GM19099 (cell line): ENCODE measurements at regions not wholly inside any gene's neighbourhood (a gene's known extent, or its start where the extent isn't known, plus 50 kb on each side); places are given as distances from the start of the nearest gene placed in this dataset.

Experiments used
- POLR2A ChIP-seq: IDR thresholded peaks from 3 replicates; pipeline ENCODE4 v1.6.1; 2011; ENCODE audit warnings: low read depth; ENCODE audit not compliant: insufficient read length; ENCODE audit errors: extremely low read depth

DNA sequence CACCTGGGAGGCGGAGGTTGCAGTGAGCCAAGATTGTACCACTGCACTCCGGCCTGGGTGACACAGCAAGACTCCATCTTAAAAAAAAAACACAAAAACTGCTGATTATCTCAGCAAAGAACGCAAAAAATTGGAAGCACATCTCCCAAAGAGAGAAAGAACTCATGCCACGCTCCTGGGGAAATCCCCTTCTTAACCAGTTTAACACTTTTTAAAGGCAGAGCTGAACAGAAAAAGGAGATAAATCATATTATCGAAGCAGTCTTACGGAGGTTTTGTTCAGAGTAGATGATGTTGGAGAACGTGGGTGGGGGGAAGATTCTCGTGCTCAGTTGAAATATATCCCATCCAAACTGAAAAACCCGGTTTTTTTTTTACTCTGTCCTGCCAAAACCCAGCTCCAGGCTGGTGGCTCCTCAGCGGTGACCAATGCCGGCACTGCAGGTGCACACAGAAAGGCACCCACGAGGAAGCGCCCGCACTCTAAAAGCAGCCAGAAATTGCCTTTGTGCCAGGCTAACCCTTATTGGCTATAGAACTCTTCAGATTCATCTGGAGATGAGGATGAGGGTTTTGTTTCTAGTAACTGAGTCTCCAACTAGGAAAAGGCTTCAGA lies 100.2 kb upstream of the PARP11 start:
- TF ChIP-seq POLR2A = no peak

DNA sequence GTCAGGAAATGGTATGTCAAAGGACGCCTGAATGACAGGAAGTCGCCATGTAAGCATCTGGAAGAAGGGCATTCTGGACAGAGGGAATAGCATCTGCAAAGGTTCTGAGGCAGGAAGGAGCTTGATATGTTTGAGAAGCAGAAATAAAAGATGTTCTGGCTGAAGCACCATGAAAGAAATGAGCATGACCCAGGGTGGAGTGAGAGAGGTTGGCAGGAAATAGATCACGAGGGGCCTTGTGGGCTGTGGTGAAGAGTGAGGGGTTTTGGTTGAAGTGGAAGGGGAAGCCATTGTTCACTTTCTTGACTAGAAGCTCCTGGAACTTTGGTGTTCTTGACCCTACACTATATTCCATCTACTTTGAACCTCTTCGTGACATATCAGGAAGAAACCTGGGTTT lies 99.4 kb upstream of the PARP11 start:
- TF ChIP-seq POLR2A = no peak

DNA sequence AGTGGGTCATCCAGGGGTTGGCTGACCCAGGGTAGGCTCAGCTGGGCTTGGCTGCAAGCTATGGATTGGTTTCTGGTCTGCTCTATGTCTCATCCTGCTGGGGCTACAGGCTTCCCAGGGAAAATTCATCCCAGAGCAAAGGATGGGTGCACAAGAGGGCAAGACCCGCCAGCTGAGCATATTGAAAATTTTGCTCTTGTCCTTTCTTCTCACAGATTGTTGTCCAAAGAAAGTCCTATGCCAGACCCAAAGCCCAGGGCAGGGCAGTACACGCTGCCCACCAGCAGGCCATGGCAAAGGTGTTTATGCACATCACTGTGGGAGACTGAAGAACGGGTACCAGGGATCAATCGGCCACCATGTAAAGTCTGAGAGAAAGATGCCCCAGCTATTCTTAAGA lies 95.3 kb upstream of the PARP11 start:
- TF ChIP-seq POLR2A = no peak

DNA sequence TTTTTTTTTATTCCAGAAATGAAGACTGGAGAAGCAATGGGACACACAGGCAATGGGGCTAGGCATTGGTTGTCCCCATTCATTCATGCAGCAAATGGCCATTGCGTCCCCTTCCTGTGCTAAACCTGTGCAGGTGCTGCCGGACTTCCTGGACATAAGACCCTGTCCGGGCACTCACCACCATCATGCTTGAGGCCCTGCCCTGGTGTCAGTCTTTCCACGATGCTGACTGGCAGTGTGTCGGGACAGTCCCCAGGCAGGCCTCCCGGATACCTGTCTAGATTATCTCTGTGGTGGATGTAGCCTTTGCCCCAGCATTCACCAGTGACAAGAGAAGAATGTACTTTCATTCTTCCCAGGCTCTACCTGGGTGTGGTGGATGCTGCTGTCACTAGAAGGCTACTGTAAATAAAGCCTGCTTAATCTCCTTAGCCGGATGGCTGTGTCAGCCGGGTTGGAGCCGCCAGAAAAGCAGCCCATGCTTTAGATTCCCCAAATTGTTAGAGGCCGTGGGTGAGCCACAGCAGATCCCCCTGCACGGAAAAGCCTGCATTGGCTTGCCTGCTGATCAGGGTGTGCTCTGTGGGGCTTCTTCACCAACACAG lies 94.5 kb upstream of the PARP11 start:
- TF ChIP-seq POLR2A = no peak

DNA sequence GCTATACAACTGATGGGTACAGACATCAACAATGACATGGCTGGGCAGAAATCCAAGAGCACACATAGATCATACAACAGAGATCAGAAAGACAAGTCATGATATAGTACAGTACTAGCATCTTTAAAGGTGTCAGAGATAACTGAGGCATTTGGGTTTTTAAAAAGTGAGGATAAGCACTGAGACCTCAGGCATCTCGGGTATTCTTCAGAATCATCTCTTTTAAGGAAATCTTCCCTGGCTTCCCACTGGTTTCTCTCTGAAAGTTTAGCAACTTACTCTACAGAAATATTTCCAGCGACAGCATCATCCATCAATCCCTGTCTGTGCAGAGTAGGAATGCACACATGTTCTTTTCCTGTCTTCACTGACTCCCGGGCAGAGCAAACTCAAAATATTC lies 93.2 kb upstream of the PARP11 start:
- TF ChIP-seq POLR2A = no peak

DNA sequence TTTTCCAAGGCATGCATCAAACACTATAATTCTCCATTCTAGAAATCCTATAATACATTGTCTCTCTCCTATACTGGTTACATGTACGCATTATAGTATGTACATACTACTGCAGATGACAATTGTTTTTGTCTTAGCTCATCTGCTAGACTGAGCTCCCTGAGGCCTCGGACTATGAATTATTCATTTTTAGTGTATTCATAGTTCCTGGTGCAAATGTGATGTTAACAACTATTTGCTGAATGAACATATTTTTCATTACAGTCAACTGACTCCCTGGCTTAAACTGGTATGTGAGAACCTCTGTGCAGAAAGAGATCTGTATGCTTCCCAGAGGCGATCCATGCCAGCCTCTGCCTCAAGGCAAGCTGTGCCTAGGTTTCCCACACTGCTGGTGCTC lies 91.8 kb upstream of the PARP11 start:
- TF ChIP-seq POLR2A = no peak

DNA sequence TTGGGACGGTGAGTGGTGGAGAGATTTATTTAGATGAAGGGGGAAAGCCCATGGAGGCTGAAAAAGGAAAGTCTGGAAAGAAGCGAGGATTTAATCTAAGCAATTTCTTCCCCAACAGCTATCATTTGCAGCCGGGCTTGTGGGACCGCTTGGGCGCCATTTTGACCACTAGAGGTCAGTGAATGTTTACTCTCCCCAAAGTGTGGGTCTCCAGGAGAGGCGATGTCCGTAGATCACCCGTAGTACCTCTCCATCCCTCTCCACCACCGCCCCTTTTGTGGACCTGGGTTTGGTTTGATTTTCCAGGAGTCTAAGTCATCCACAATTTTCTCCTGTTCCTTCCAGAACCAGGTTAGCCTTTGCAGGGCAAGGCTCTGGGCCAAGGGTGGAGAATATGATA lies 91.2 kb upstream of the PARP11 start:
- no peak for TF ChIP-seq POLR2A

DNA sequence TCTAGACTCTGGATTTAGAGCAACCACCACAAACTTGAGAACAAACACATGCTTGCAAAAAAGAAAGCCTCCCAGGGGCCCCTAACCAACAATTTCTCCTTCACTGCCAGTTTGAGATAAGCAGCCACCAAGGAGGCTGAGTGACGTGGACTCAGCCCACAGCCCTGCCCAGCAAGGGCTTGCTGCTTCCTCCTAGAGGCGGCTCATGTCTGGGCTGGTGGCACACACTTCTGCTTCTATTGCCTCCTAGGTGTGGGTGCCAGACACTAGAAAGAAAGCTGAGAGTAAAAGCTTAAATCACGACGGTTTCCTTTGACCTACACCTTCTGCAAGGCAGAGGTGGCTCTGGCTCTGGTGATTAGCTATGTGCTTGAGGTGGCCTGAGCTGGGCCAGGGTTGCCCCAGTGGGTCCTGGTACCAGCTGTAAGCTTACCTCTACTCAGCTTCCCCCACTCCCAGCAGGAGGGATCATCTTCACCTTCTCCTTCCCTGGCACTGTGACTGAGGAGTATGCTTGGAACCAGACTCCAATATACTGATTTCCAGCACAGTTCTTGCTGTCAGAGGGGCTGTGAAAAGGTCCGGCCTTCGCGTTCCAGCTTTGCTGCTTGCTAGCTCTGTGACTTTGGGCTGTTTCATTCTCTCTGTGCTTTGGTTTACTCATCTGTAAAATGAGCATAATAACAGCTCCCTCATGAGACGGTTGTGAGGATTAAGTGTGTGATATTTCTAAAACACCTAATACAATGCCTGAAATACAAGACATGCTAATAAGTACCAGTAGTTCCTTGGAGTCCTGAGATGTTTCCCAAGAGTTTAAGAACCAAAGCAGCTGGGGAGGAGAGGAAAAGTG lies 89.7 kb upstream of the PARP11 start:
- no peak for TF ChIP-seq POLR2A

DNA sequence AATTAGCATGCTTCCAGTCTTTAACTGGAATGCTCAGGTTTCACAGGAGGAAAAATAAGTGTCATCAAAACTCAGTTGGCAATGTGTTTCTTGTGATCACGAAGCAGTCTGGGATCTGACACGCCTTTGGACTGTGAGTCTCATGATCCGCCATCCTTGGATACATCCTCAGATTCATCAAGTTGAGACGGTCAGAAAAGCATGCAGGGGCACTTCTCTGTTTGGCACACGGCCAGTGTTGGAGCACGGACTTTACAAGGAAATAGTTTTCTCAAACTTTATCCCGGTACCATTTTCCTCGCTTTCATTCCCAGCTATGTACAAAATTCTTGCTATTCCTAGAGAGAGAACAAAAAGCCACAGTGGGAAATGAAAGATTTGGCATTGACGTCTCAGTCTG lies 88.4 kb upstream of the PARP11 start:
- TF ChIP-seq POLR2A = no peak

DNA sequence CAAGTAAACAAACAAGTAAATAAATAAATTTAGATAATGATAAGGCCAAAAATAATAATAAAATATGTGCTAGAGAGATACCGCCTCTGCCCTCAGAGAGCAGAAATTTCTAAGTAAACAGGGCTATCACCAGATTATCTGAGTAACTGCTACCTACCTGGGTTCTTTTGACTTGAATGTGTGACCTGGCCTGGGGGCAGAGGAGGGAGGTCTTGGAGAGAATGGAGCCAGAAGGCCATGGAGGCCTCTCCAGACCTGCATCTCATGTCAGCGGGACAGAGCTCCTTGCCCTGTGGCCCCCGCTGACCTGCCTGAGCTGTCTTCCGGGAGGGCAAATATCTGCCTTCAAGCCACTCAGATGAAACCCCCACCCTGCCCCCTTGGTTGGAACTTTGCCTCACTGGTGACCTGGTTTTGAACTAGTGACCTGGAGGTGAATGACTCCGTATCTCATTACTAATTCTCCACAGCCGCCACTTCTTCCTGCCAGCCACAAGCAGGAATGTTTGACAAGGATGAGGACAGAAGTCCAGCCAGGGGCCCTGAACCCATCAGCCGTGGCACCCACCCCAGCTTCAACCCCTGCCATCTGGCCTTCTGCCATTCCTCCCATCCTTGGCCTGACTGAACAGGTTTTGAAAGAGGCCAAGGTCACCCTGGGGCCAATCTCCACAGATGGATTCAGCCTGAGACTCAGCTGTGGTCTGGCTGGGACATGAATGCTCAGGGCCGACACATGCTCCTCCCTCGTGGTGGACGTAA lies 86.8 kb upstream of the PARP11 start:
- no peak for TF ChIP-seq POLR2A

DNA sequence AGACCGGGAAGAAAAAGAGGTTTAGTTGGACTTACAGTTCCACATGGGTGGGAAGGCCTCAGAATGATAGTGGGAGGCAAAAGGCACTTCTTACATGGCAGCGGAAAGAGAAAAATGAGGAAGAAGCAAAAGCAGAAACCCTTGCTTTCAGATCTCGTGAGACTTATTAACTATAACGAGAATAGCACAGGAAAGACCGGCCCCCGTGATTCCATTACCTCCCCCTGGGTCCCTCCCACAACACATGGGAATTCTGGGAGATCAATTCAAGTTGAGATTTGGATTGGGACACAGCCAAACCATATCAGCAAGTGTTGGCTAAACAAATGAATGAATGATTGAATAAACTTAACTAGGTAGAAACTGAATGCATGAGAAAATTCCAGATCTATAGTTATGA lies 85.3 kb upstream of the PARP11 start:
- TF ChIP-seq POLR2A = no peak

DNA sequence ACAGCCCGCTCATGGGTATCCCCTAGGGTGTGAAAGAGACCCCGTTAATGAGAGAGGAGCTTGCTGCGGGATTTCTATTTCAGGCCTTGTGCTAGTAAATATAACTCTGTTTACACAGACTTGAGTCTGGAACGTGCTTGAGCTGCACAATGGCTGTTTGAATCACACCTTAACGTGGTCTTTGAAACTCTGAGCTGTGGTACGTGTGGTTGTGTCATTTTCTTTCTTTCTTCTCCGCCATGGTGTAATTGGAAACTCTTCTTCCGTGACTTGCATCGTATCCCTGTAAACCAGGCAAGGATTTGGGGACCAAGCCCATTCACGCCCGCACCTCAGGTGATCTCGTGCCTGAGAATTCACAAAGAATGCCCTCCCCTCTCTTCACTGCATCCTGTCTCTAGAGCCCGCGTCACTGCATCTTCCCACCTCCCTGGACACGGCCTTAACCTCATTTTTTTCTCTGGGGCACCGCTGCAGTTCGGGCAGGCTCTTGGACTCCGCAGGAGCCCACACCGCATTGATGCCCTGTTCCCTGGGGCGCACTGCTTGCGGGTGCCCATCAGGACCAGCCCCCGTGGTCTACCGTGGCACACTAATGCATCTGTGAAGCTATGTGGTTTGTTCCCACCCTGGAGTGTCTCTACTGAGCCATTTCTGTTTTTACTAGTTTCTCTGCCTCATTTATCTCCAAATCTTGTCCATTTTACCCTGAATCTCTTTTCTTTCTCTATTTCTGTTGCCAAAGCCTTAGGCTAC lies 78.4 kb upstream of the PARP11 start:
- no peak for TF ChIP-seq POLR2A

DNA sequence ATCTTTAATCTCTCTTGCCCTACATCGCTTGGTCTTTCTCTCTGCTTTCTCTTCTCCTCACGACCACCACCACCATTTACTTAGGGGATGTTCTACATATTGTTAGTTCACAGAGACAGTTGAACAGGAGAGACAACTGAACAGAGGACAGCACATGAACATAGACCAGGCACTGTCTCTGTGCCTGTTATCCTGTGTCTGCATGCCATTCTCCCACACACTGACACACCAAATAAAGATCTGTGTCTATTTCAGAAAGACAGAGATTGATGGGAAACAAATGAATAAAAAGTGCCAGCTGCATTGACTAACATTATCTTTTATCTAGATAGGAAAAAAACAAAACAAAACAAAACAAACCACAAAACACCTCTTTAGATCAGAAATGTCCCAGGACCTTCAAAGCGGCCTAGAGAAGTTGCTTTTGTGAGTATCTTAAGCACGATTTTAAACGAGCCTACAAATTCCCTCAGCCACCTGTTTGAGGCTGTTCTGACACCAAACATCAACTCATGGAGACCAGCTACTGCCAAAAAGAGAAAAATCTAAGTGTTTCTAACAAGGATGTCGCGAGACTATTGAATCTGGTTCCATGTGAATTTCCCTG lies 77.6 kb upstream of the PARP11 start:
- no peak for TF ChIP-seq POLR2A

DNA sequence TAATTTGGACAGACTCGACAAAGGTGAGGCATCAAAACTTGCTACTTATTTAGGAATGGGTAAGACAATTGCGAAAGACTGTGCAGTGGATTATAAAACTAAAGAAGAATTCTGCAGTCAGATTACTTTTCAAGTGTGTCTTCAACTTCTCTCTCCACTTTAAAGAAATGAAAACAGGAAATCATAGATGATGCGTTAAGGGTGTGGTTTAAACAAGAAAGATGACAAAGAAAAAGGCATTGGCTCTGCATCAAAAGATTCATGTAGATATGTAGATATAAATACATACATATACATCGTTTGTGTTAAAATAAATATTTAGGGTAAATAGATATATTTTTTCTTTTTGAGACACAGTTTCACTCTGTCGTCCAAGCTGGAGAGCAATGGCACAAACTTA lies 74.6 kb upstream of the PARP11 start:
- TF ChIP-seq POLR2A = no peak
